GM19324 (cell line): ENCODE measurements at regions not wholly inside any gene's neighbourhood (a gene's known extent, or its start where the extent isn't known, plus 50 kb on each side); places are given as distances from the start of the nearest gene placed in this dataset.

Experiments
- ATAC-seq: cut with Tn5 transposase; IDR thresholded peaks from one replicate; pipeline ENCODE4 v1.9.1; 2021; ENCODE audit warnings: mild to moderate bottlenecking, moderate library complexity; ENCODE audit not compliant: unreplicated experiment, low FRiP score

GRCh38 chr1:209370241-209370995 is 213.1 kb upstream of the CAMK1G start:
- no peak for ATAC-seq

GRCh38 chr1:209375097-209375496 is 208.4 kb upstream of the CAMK1G start:
- no peak for ATAC-seq

GRCh38 chr1:209375671-209376365 is 207.7 kb upstream of the CAMK1G start:
- no peak for ATAC-seq

- no peak for ATAC-seq
These were observed 206.7 kb upstream of the CAMK1G start for GRCh38 chr1:209376774-209377173.

GRCh38 chr1:209377995-209378394 is 205.5 kb upstream of the CAMK1G start:
- no peak for ATAC-seq

GRCh38 chr1:209379280-209379679 is 204.2 kb upstream of the CAMK1G start:
- ATAC-seq: no peak

- no peak for ATAC-seq
These were observed 203.1 kb upstream of the CAMK1G start for GRCh38 chr1:209380420-209380819.

- no peak for ATAC-seq
These were observed 201.0 kb upstream of the CAMK1G start for GRCh38 chr1:209382231-209383100.

- no peak for ATAC-seq
These were observed 200.1 kb upstream of the CAMK1G start for GRCh38 chr1:209383422-209383821.

GRCh38 chr1:209383907-209384709 is 199.4 kb upstream of the CAMK1G start:
- ATAC-seq: no peak

- no peak for ATAC-seq
These were observed 198.6 kb upstream of the CAMK1G start for GRCh38 chr1:209384710-209385550.

- no peak for ATAC-seq
These were observed 197.4 kb upstream of the CAMK1G start for GRCh38 chr1:209386156-209386555.

GRCh38 chr1:209387271-209387968 is 196.1 kb upstream of the CAMK1G start:
- ATAC-seq: no peak

GRCh38 chr1:209387969-209388329 is 195.6 kb upstream of the CAMK1G start:
- no peak for ATAC-seq

GRCh38 chr1:209388358-209388757 is 195.2 kb upstream of the CAMK1G start:
- no peak for ATAC-seq

- no peak for ATAC-seq
These were observed 194.3 kb upstream of the CAMK1G start for GRCh38 chr1:209389258-209389657.

GRCh38 chr1:209389975-209390374 is 193.5 kb upstream of the CAMK1G start:
- ATAC-seq: no peak

GRCh38 chr1:209390764-209391163 is 192.8 kb upstream of the CAMK1G start:
- no peak for ATAC-seq

- no peak for ATAC-seq
These were observed 191.7 kb upstream of the CAMK1G start for GRCh38 chr1:209391792-209392191.
